ENCODE measurements at regions not wholly inside any gene's neighbourhood (a gene's known extent, or its start where the extent isn't known, plus 50 kb on each side); places are given as distances from the start of the nearest gene placed in this dataset.

GRCh38 chr11:33959855-33960400 is 68.1 kb upstream of the LMO2 start:
- intact Hi-C loops (cut with micrococcal nuclease), result no loop called here

More at GRCh38 chr11:33959855-33960400, 68.1 kb upstream of the LMO2 start:
- Histone ChIP-seq H3K4me2 (ENCODE audit: insufficient read depth, low read length) (no peak overlapping the region), H3K9ac (replicated peaks; ENCODE audit: extremely low read depth, insufficient read depth, low read length) (no peak overlapping the region), H3K27me3 (ENCODE audit: control insufficient read depth in 2 of 2, insufficient read depth in 2 of 2, low read length in 2 of 2) (no peaks in the 10 kb centered on the region), H3K9me1 (replicated peaks; ENCODE audit: control insufficient read depth, extremely low read depth, insufficient read depth, low read length) (no peaks in the 10 kb centered on the region), H2AFZ (ENCODE audit: low read depth, low read length) (no peak overlapping the region), H3K4me3 (replicated peaks in 1 of 3; ENCODE audit: insufficient read depth in 1 of 3, low read depth in 1 of 3, low read length in 3 of 3) (no peak overlapping the region), H3K4me1 (ENCODE audit: control insufficient read depth, extremely low read depth, insufficient read depth, low read length) (peaks cover 12% of the 10 kb centered on the region), H4K20me1 (replicated peaks; ENCODE audit: control insufficient read depth, extremely low read depth, insufficient read depth, low read length) (no peaks in the 10 kb centered on the region), H3K27ac (ENCODE audit: insufficient read depth, low read depth, low read length) (no peak overlapping the region), H3K79me2 (ENCODE audit: control insufficient read depth, insufficient read depth, low read length) (no peaks in the 10 kb centered on the region), H3K36me3 (ENCODE audit: control insufficient read depth in 2 of 2, extremely low read depth in 1 of 2, insufficient read depth in 2 of 2, low read length in 2 of 2) (no peaks in the 10 kb centered on the region), H3K9me3 (replicated peaks; ENCODE audit: control insufficient read depth, insufficient read depth, low read length) (no peaks in the 10 kb centered on the region)
- FAIRE-seq (no peak), DNase-seq (ENCODE audit: low read depth, low spot score) (peak; percentile 39)
- dilution Hi-C loops (cut with MboI; ENCODE audit: extremely low pct_ligation_motif_present, low sequenced_read_pairs), result no loop called here
- BruUV-seq (replicated peaks), result no TSS peak
- POLR2A ChIA-PET, result interaction anchor here (0.6 kb wide), 1 partner anchor 44 kb away, joined by 4 read pairs; no protein-coding TSS in a partner anchor
- CTCF ChIA-PET, result interaction anchor here (1.7 kb wide), 1 partner anchor 37 kb away, joined by 3 read pairs; no protein-coding TSS in a partner anchor
- no peak for TF ChIP-seq CTCF (IDR thresholded peaks at IDR 0.05; ENCODE audit: extremely low read depth in 1 of 2, insufficient read depth in 1 of 2, low read depth in 1 of 2, low read length in 2 of 2)
- no peak for TF ChIP-seq POLR2AphosphoS5 (IDR thresholded peaks at IDR 0.05; ENCODE audit: insufficient read depth, low read depth, low read length)
- no peak for TF ChIP-seq POLR2A (IDR thresholded peaks at IDR 0.05; ENCODE audit: low read depth, low read length)
- TF ChIP-seq MAX (IDR thresholded peaks at IDR 0.05; ENCODE audit: insufficient read depth, insufficient read length), result no peak
- no peak for TF ChIP-seq FOS (IDR thresholded peaks at IDR 0.05; ENCODE audit: borderline replicate concordance, insufficient read depth, low read length)
- TF ChIP-seq EZH2 (IDR thresholded peaks at IDR 0.05; ENCODE audit: borderline replicate concordance, low read depth, low read length, severe bottlenecking), result no peak
- TF ChIP-seq JUN (IDR thresholded peaks at IDR 0.05; ENCODE audit: borderline replicate concordance, insufficient read depth, insufficient read length, low read depth), result no peak
- no peak for TF ChIP-seq GATA2 (IDR thresholded peaks at IDR 0.05; ENCODE audit: insufficient read depth, insufficient read length, low read depth, low read length)
- TF ChIP-seq MYC (IDR thresholded peaks at IDR 0.05; ENCODE audit: low read depth, low read length), result no peak
